Esophagus muscularis mucosa (tissue), 2 donors: ENCODE measurements at regions not wholly inside any gene's neighbourhood (a gene's known extent, or its start where the extent isn't known, plus 50 kb on each side); places are given as distances from the start of the nearest gene placed in this dataset.

ENCODE experiments used
- EP300 ChIP-seq: sonication (generic); formaldehyde crosslinking; IDR thresholded peaks from one replicate; pipeline ENCODE4 v1.6.1; 2017; ENCODE audit warnings: antibody characterized with exemption
- POLR2A ChIP-seq: fragments of 450-650 bp; IDR thresholded peaks from one replicate; pipeline ENCODE4 v1.6.1; 2017; ENCODE audit warnings: antibody characterized with exemption, moderate library complexity, mild to moderate bottlenecking, low read depth

GRCh38 chr12:86903159-86903558 lies 647.0 kb upstream of the MGAT4C start:
- TF ChIP-seq POLR2A (no peak), EP300 (no peak)
